ENCODE measurements at regions not wholly inside any gene's neighbourhood (a gene's known extent, or its start where the extent isn't known, plus 50 kb on each side); places are given as distances from the start of the nearest gene placed in this dataset.

DNA sequence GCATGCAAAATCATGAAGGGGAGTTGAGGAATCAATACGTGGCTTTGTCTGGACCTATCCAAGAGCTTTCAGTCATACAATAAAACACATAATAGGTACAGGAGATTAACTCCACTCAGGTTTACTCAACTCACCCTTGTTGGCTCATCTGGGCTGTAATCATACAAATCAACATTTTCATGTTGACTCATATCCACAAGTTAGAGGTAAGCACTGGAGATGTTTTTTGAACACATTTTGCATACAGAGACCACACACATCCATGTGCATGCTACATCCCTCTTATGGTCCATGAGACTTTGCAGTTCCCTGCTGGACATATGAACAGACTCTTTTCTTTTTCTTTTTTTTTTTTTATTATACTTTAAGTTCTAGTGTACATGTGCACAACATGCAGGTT, 336.9 kb upstream of the PIK3C3 start:
- TF ChIP-seq SP1 (IDR thresholded peaks at IDR 0.05) (no peak), FOXA2 (IDR thresholded peaks at IDR 0.05) (no peak), GABPA (IDR thresholded peaks at IDR 0.05 in 1 of 2, conservative IDR thresholded peaks at IDR 0.05 in 1 of 2) (no peak), RAD21 (IDR thresholded peaks at IDR 0.05) (no peak), FOXA1 (IDR thresholded peaks at IDR 0.05) (no peak), JUND (IDR thresholded peaks at IDR 0.05) (no peak), RXRA (IDR thresholded peaks at IDR 0.05) (no peak), HNF4A (conservative IDR thresholded peaks at IDR 0.05) (no peak), TAF1 (conservative IDR thresholded peaks at IDR 0.05) (no peak), NR2F2 (IDR thresholded peaks at IDR 0.05) (no peak), YY1 (IDR thresholded peaks at IDR 0.05) (no peak), EGR1 (IDR thresholded peaks at IDR 0.05; ENCODE audit: low read depth in 2 of 2) (no peak), HNF4G (IDR thresholded peaks at IDR 0.05) (no peak)
- TF ChIP-seq, protein P1, sequence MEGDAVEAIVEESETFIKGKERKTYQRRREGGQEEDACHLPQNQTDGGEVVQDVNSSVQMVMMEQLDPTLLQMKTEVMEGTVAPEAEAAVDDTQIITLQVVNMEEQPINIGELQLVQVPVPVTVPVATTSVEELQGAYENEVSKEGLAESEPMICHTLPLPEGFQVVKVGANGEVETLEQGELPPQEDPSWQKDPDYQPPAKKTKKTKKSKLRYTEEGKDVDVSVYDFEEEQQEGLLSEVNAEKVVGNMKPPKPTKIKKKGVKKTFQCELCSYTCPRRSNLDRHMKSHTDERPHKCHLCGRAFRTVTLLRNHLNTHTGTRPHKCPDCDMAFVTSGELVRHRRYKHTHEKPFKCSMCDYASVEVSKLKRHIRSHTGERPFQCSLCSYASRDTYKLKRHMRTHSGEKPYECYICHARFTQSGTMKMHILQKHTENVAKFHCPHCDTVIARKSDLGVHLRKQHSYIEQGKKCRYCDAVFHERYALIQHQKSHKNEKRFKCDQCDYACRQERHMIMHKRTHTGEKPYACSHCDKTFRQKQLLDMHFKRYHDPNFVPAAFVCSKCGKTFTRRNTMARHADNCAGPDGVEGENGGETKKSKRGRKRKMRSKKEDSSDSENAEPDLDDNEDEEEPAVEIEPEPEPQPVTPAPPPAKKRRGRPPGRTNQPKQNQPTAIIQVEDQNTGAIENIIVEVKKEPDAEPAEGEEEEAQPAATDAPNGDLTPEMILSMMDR (IDR thresholded peaks at IDR 0.05; ENCODE audit: low read depth, low read length, missing input control): no peak
- TF ChIP-seq, protein P2, sequence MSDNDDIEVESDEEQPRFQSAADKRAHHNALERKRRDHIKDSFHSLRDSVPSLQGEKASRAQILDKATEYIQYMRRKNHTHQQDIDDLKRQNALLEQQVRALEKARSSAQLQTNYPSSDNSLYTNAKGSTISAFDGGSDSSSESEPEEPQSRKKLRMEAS (IDR thresholded peaks at IDR 0.05): no peak
- TF ChIP-seq, protein P3, sequence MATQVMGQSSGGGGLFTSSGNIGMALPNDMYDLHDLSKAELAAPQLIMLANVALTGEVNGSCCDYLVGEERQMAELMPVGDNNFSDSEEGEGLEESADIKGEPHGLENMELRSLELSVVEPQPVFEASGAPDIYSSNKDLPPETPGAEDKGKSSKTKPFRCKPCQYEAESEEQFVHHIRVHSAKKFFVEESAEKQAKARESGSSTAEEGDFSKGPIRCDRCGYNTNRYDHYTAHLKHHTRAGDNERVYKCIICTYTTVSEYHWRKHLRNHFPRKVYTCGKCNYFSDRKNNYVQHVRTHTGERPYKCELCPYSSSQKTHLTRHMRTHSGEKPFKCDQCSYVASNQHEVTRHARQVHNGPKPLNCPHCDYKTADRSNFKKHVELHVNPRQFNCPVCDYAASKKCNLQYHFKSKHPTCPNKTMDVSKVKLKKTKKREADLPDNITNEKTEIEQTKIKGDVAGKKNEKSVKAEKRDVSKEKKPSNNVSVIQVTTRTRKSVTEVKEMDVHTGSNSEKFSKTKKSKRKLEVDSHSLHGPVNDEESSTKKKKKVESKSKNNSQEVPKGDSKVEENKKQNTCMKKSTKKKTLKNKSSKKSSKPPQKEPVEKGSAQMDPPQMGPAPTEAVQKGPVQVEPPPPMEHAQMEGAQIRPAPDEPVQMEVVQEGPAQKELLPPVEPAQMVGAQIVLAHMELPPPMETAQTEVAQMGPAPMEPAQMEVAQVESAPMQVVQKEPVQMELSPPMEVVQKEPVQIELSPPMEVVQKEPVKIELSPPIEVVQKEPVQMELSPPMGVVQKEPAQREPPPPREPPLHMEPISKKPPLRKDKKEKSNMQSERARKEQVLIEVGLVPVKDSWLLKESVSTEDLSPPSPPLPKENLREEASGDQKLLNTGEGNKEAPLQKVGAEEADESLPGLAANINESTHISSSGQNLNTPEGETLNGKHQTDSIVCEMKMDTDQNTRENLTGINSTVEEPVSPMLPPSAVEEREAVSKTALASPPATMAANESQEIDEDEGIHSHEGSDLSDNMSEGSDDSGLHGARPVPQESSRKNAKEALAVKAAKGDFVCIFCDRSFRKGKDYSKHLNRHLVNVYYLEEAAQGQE (IDR thresholded peaks at IDR 0.05): no peak
- TF ChIP-seq, protein P4, sequence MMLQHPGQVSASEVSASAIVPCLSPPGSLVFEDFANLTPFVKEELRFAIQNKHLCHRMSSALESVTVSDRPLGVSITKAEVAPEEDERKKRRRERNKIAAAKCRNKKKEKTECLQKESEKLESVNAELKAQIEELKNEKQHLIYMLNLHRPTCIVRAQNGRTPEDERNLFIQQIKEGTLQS (IDR thresholded peaks at IDR 0.05): no peak
- TF ChIP-seq, protein P5, sequence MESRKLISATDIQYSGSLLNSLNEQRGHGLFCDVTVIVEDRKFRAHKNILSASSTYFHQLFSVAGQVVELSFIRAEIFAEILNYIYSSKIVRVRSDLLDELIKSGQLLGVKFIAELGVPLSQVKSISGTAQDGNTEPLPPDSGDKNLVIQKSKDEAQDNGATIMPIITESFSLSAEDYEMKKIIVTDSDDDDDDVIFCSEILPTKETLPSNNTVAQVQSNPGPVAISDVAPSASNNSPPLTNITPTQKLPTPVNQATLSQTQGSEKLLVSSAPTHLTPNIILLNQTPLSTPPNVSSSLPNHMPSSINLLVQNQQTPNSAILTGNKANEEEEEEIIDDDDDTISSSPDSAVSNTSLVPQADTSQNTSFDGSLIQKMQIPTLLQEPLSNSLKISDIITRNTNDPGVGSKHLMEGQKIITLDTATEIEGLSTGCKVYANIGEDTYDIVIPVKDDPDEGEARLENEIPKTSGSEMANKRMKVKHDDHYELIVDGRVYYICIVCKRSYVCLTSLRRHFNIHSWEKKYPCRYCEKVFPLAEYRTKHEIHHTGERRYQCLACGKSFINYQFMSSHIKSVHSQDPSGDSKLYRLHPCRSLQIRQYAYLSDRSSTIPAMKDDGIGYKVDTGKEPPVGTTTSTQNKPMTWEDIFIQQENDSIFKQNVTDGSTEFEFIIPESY (IDR thresholded peaks at IDR 0.05): no peak
- Histone ChIP-seq H3K36me3 (ENCODE audit: control insufficient read depth in 4 of 4, insufficient read depth in 3 of 4, low read depth in 1 of 4, low read length in 3 of 4) (no peaks in the 10 kb centered on the region), H3K4me1 (ENCODE audit: control insufficient read depth in 4 of 4, insufficient read depth in 4 of 4, low read length in 3 of 4) (no peaks in the 10 kb centered on the region), H3K27me3 (ENCODE audit: control insufficient read depth in 4 of 4, insufficient read depth in 4 of 4, low read length in 3 of 4) (no peaks in the 10 kb centered on the region), H3K9me3 (ENCODE audit: control insufficient read depth in 4 of 4, low read length in 3 of 4) (no peaks in the 10 kb centered on the region), H3K27ac (ENCODE audit: low read depth in 1 of 2, low read length in 2 of 2) (no peak overlapping the region), H3K9ac (ENCODE audit: low read depth in 1 of 2, low read length in 2 of 2) (no peak overlapping the region), H3K4me3 (ENCODE audit: low read depth in 1 of 3, low read length in 3 of 3) (no peak overlapping the region)
- WGBS: 77% methylated on average over 1 of the region's 1 CpG
- DNase-seq (ENCODE audit: low spot score): no peak

All from liver (tissue), 8 donors.